Panc1 (cell line): ENCODE measurements at regions not wholly inside any gene's neighbourhood (a gene's known extent, or its start where the extent isn't known, plus 50 kb on each side); places are given as distances from the start of the nearest gene placed in this dataset.

Source experiments
- POLR2AphosphoS5 ChIP-seq: IDR thresholded peaks from 2 replicates; pipeline ENCODE4 v1.6.1; 2012; ENCODE audit warnings: mild to moderate bottlenecking, low read depth, low read length, moderate library complexity
- REST ChIP-seq, 2 experiments: IDR thresholded peaks; 2 replicates each; pipeline ENCODE4 v1.6.1; 2011 to 2012; ENCODE audit warnings: low read depth in 2 of 2, control low read depth in 1 of 2, low read length in 1 of 2, mild to moderate bottlenecking in 1 of 2, moderate library complexity in 1 of 2; ENCODE audit not compliant: insufficient read depth in 1 of 2
- SIN3A ChIP-seq: IDR thresholded peaks from 2 replicates; pipeline ENCODE4 v1.6.1; 2012; ENCODE audit warnings: low read depth, mild to moderate bottlenecking, low read length, moderate library complexity, borderline replicate concordance; ENCODE audit not compliant: insufficient read depth
- TCF7L2 ChIP-seq: IDR thresholded peaks from 2 replicates; pipeline ENCODE4 v1.6.1; 2011; ENCODE audit warnings: mild to moderate bottlenecking, low read depth, low read length, inconsistent platforms
- TF ChIP-seq, protein P1 (sequence below): fragments of 450-650 bp; IDR thresholded peaks from 2 replicates; pipeline ENCODE4 v1.5.1; 2017; ENCODE audit warnings: mild to moderate bottlenecking

GRCh38 chr1:29719253-29719652, 482.9 kb downstream of the PTPRU start:
- TF ChIP-seq, protein P1, sequence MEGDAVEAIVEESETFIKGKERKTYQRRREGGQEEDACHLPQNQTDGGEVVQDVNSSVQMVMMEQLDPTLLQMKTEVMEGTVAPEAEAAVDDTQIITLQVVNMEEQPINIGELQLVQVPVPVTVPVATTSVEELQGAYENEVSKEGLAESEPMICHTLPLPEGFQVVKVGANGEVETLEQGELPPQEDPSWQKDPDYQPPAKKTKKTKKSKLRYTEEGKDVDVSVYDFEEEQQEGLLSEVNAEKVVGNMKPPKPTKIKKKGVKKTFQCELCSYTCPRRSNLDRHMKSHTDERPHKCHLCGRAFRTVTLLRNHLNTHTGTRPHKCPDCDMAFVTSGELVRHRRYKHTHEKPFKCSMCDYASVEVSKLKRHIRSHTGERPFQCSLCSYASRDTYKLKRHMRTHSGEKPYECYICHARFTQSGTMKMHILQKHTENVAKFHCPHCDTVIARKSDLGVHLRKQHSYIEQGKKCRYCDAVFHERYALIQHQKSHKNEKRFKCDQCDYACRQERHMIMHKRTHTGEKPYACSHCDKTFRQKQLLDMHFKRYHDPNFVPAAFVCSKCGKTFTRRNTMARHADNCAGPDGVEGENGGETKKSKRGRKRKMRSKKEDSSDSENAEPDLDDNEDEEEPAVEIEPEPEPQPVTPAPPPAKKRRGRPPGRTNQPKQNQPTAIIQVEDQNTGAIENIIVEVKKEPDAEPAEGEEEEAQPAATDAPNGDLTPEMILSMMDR = no peak
- TF ChIP-seq SIN3A (no peak), TCF7L2 (no peak), REST (IDR thresholded peaks at IDR 0.05; ENCODE audit: insufficient read depth in 1 of 2, low read depth in 2 of 2, low read length in 1 of 2) (no peak), POLR2AphosphoS5 (no peak)
